HL-60 (cell line): ENCODE measurements at regions not wholly inside any gene's neighbourhood (a gene's known extent, or its start where the extent isn't known, plus 50 kb on each side); places are given as distances from the start of the nearest gene placed in this dataset.

Experiments used
- DNase-seq, 2 experiments: peaks; one replicate each; pipeline ENCODE4 v3.0.0-alpha.2; 2010 to 2020; ENCODE audit warnings: low read depth in 1 of 2, low spot score in 1 of 2
- H3K27ac ChIP-seq: fragments of 250-450 bp; sonication (Bioruptor Pico); replicated peaks from 2 replicates; pipeline ENCODE4 v1.5.1; 2020; ENCODE audit warnings: mild to moderate bottlenecking, moderate library complexity
- H3K27me3 ChIP-seq: fragments of 250-450 bp; sonication (Bioruptor Pico); 2 replicates; pipeline ENCODE4 v1.5.1; 2021; ENCODE audit warnings: mild to moderate bottlenecking, moderate library complexity; ENCODE audit not compliant: insufficient read depth, poor library complexity, severe bottlenecking
- H3K4me3 ChIP-seq: replicated peaks from 2 replicates; pipeline ENCODE4 v1.5.1; 2011; ENCODE audit warnings: mild to moderate bottlenecking, control low read depth, low read length; ENCODE audit not compliant: insufficient read depth
- CTCF ChIP-seq: IDR thresholded peaks from one replicate; pipeline ENCODE4 v1.5.1; 2011; ENCODE audit warnings: low read length, control low read depth, inconsistent platforms; ENCODE audit not compliant: insufficient read depth
- GABPA ChIP-seq: IDR thresholded peaks from 2 replicates; pipeline ENCODE4 v1.6.1; 2012; ENCODE audit warnings: low read depth
- POLR2AphosphoS5 ChIP-seq: IDR thresholded peaks from 2 replicates; pipeline ENCODE4 v1.6.1; 2012; ENCODE audit warnings: low read depth
- SPI1 ChIP-seq: IDR thresholded peaks from 2 replicates; pipeline ENCODE4 v1.6.1; 2012; ENCODE audit warnings: low read depth, mild to moderate bottlenecking, borderline replicate concordance
- TF ChIP-seq, protein P1 (sequence below): IDR thresholded peaks from 2 replicates; pipeline ENCODE4 v1.6.1; 2012; ENCODE audit warnings: low read depth; ENCODE audit not compliant: insufficient replicate concordance

DNA sequence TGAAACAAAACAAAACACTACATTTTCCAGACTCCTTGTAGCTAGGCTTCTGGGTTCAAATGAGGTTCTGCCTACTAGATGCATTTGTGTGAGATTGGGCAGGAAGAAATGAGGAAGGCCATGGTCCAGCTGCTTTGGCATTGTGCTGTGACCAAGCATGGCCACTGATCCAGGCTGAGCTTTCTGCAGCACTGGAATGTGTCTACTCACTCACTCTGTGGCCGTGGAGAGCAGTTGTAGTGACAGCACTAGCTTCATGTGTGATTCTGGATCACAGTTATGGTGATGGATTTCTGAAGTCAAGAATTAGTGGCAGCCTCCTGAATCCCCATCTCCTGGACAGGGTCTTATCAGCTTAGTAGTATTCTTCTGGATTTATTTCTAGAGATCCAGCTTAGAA lies 358.9 kb downstream of the GPAT3 start:
- TF ChIP-seq GABPA (no peak), CTCF (no peak), SPI1 (no peak), POLR2AphosphoS5 (no peak)
- TF ChIP-seq, protein P1, sequence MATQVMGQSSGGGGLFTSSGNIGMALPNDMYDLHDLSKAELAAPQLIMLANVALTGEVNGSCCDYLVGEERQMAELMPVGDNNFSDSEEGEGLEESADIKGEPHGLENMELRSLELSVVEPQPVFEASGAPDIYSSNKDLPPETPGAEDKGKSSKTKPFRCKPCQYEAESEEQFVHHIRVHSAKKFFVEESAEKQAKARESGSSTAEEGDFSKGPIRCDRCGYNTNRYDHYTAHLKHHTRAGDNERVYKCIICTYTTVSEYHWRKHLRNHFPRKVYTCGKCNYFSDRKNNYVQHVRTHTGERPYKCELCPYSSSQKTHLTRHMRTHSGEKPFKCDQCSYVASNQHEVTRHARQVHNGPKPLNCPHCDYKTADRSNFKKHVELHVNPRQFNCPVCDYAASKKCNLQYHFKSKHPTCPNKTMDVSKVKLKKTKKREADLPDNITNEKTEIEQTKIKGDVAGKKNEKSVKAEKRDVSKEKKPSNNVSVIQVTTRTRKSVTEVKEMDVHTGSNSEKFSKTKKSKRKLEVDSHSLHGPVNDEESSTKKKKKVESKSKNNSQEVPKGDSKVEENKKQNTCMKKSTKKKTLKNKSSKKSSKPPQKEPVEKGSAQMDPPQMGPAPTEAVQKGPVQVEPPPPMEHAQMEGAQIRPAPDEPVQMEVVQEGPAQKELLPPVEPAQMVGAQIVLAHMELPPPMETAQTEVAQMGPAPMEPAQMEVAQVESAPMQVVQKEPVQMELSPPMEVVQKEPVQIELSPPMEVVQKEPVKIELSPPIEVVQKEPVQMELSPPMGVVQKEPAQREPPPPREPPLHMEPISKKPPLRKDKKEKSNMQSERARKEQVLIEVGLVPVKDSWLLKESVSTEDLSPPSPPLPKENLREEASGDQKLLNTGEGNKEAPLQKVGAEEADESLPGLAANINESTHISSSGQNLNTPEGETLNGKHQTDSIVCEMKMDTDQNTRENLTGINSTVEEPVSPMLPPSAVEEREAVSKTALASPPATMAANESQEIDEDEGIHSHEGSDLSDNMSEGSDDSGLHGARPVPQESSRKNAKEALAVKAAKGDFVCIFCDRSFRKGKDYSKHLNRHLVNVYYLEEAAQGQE = no peak
- no peak overlapping the region for H3K27ac ChIP-seq

GRCh38 chr4:83890816-83891215 lies 354.9 kb downstream of the GPAT3 start:
- TF ChIP-seq, protein P1 = no peak
- TF ChIP-seq CTCF = no peak
- Histone ChIP-seq H3K4me3 (no peak overlapping the region), H3K27ac (no peak overlapping the region), H3K27me3 (peaks cover 3% of the 10 kb centered on the region)
- DNase-seq = no peak

More for the DNA sequence above, 358.9 kb downstream of the GPAT3 start:
- no peak for DNase-seq
- Histone ChIP-seq H3K27me3 (peaks cover 3% of the 10 kb centered on the region), H3K4me3 (no peak overlapping the region)

DNA sequence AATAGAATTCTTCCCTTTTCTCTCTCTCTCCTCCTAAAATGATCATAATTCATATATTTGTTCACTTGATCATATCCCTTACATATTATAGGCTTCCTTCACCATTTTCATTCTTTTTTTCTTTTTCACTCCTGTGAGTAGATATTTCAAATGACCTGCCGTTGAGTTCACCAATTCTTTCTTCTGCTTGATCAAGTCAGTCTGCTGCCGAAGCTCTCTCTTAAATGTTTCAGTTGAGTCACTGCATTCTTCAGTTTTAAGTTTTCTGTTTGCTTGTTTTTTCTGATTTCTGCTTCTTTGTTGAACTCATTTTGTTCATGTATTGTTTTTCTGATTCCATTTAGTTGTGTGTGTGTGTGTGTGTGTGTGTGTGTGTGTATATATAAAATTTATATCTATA lies 354.3 kb downstream of the GPAT3 start:
- no peak for TF ChIP-seq CTCF
- TF ChIP-seq POLR2AphosphoS5 = no peak
- TF ChIP-seq SPI1 = no peak
- TF ChIP-seq, protein P1 = no peak
- TF ChIP-seq GABPA = no peak

More for the DNA sequence above, 354.3 kb downstream of the GPAT3 start:
- no peak overlapping the region for H3K4me3 ChIP-seq
- no peak overlapping the region for H3K27ac ChIP-seq
- peaks cover 3% of the 10 kb centered on the region for H3K27me3 ChIP-seq
- DNase-seq = no peak
